ENCODE measurements at regions not wholly inside any gene's neighbourhood (a gene's known extent, or its start where the extent isn't known, plus 50 kb on each side); places are given as distances from the start of the nearest gene placed in this dataset.

GRCh38 chr5:17806818-17807468, 172.7 kb downstream of the TAF11L14 start:
- H3K27me3 ChIP-seq (ENCODE audit: control insufficient read depth, insufficient read depth, low read length): no peaks in the 10 kb centered on the region
- H3K9ac ChIP-seq: no peak overlapping the region
- H3K4me3 ChIP-seq (ENCODE audit: low read depth, low read length): no peak overlapping the region
- no peaks in the 10 kb centered on the region for H3K4me1 ChIP-seq
- H3K36me3 ChIP-seq (ENCODE audit: control insufficient read depth, insufficient read depth, low read length): no peaks in the 10 kb centered on the region
- no peaks in the 10 kb centered on the region for H3K9me3 ChIP-seq (ENCODE audit: control insufficient read depth, low read length)
- no peak for TF ChIP-seq CTCF (IDR thresholded peaks at IDR 0.05)
- no peak overlapping the region for H3K27ac ChIP-seq
- H2AFZ ChIP-seq: no peak overlapping the region
- no peak overlapping the region for H3K4me2 ChIP-seq (ENCODE audit: low read length)
- no peaks in the 10 kb centered on the region for H3K79me2 ChIP-seq

GRCh38 chr5:17808566-17808965, 174.3 kb downstream of the TAF11L14 start:
- no peak for TF ChIP-seq CTCF (IDR thresholded peaks at IDR 0.05)
- Histone ChIP-seq H3K4me3 (ENCODE audit: low read depth, low read length) (no peak overlapping the region), H3K36me3 (ENCODE audit: control insufficient read depth, insufficient read depth, low read length) (no peaks in the 10 kb centered on the region), H3K4me1 (no peaks in the 10 kb centered on the region), H3K27ac (no peak overlapping the region), H3K79me2 (no peaks in the 10 kb centered on the region), H3K9ac (no peak overlapping the region), H2AFZ (no peak overlapping the region), H3K27me3 (ENCODE audit: control insufficient read depth, insufficient read depth, low read length) (no peaks in the 10 kb centered on the region), H3K9me3 (ENCODE audit: control insufficient read depth, low read length) (no peaks in the 10 kb centered on the region), H3K4me2 (ENCODE audit: low read length) (no peak overlapping the region)

DNA sequence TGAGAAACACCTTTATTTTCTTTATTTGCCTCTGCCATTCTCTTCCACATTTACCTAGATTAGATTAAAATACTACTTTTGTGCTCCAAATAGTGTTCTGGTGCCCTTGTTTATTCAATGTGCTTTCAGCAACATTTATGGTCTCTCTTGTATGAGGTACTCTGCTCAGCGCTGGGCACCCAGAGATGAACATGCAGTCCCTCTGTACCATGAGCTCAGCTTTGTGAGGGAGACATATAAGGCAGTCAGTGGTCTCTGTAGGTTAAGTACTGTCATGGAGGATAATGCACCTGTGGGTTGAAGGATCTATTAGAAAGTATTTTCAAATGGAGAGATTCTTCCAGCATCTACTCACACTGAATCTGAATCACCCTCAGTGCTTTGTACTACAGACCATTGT, 176.5 kb downstream of the TAF11L14 start:
- no peak overlapping the region for H3K27ac ChIP-seq
- H2AFZ ChIP-seq: no peak overlapping the region
- H3K9me3 ChIP-seq (ENCODE audit: control insufficient read depth, low read length): no peaks in the 10 kb centered on the region
- no peak for TF ChIP-seq CTCF (IDR thresholded peaks at IDR 0.05)
- no peak overlapping the region for H3K4me3 ChIP-seq (ENCODE audit: low read depth, low read length)
- no peaks in the 10 kb centered on the region for H3K4me1 ChIP-seq
- no peak overlapping the region for H3K9ac ChIP-seq
- no peaks in the 10 kb centered on the region for H3K27me3 ChIP-seq (ENCODE audit: control insufficient read depth, insufficient read depth, low read length)
- H3K4me2 ChIP-seq (ENCODE audit: low read length): no peak overlapping the region
- no peaks in the 10 kb centered on the region for H3K36me3 ChIP-seq (ENCODE audit: control insufficient read depth, insufficient read depth, low read length)
- no peaks in the 10 kb centered on the region for H3K79me2 ChIP-seq

- Histone ChIP-seq H3K4me1 (no peaks in the 10 kb centered on the region), H3K36me3 (ENCODE audit: control insufficient read depth, insufficient read depth, low read length) (no peaks in the 10 kb centered on the region), H3K79me2 (no peaks in the 10 kb centered on the region), H3K27me3 (ENCODE audit: control insufficient read depth, insufficient read depth, low read length) (no peaks in the 10 kb centered on the region), H3K4me2 (ENCODE audit: low read length) (no peak overlapping the region), H3K9me3 (ENCODE audit: control insufficient read depth, low read length) (no peaks in the 10 kb centered on the region), H3K9ac (no peak overlapping the region), H3K27ac (no peak overlapping the region), H2AFZ (no peak overlapping the region), H3K4me3 (ENCODE audit: low read depth, low read length) (no peak overlapping the region)
- no peak for TF ChIP-seq CTCF (IDR thresholded peaks at IDR 0.05)
Observed at GRCh38 chr5:17813214-17813613, 179.0 kb downstream of the TAF11L14 start.

DNA sequence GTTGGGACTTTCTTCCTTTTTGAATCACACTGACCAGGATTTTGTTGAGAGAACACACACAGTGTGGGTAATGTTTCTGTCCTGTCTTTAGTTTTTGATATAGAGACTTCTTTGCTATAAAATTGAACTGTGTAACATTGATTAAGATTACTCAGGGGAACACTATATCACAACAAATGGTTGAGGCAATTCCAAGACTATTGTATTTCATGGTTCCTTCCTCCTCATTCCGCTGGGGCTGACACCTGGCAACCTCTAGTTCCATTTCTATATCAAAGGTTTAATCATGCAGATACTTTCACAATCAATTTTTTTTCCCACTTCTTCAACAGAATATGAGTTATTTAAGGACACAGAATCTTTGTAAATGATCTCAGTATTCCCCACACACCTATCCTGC, 182.2 kb downstream of the TAF11L14 start:
- H3K27ac ChIP-seq: no peak overlapping the region
- no peak for TF ChIP-seq CTCF (IDR thresholded peaks at IDR 0.05)
- H3K4me3 ChIP-seq (ENCODE audit: low read depth, low read length): no peak overlapping the region
- no peaks in the 10 kb centered on the region for H3K4me1 ChIP-seq
- no peaks in the 10 kb centered on the region for H3K9me3 ChIP-seq (ENCODE audit: control insufficient read depth, low read length)
- no peak overlapping the region for H3K4me2 ChIP-seq (ENCODE audit: low read length)
- no peaks in the 10 kb centered on the region for H3K27me3 ChIP-seq (ENCODE audit: control insufficient read depth, insufficient read depth, low read length)
- H3K36me3 ChIP-seq (ENCODE audit: control insufficient read depth, insufficient read depth, low read length): no peaks in the 10 kb centered on the region
- no peak overlapping the region for H2AFZ ChIP-seq
- no peaks in the 10 kb centered on the region for H3K79me2 ChIP-seq
- H3K9ac ChIP-seq: no peak overlapping the region
